Upper lobe of left lung (tissue), 6 donors: ENCODE measurements at regions not wholly inside any gene's neighbourhood (a gene's known extent, or its start where the extent isn't known, plus 50 kb on each side); places are given as distances from the start of the nearest gene placed in this dataset.

Source experiments
- ATAC-seq, 2 donors: fragments of 200-7000 bp; cut with Tn5 transposase; one replicate each; pipeline ENCODE4 v1.9.1; 2022; ENCODE audit warnings: mild to moderate bottlenecking in 2 of 2, moderate library complexity in 2 of 2; ENCODE audit not compliant: low FRiP score in 2 of 2
- DNase-seq, 2 donors: peaks; one replicate each; pipeline ENCODE4 v3.0.0-alpha.2; 2019 to 2020
- H3K27ac ChIP-seq, 4 donors: fragments of 200-600 bp; sonication (generic); one replicate each; pipeline ENCODE4 v1.5.1; 2016 to 2019
- H3K27me3 ChIP-seq, 4 donors: fragments of 200-600 bp; sonication (generic); one replicate each; pipeline ENCODE4 v1.5.1; 2017 to 2019
- H3K36me3 ChIP-seq, 4 donors: fragments of 200-600 bp; sonication (generic); one replicate each; pipeline ENCODE4 v1.5.1; 2016 to 2019
- H3K4me1 ChIP-seq, 4 donors: fragments of 200-600 bp; sonication (generic); one replicate each; pipeline ENCODE4 v1.5.1; 2018 to 2019
- H3K4me3 ChIP-seq, 4 donors: fragments of 200-600 bp; sonication (generic); one replicate each; pipeline ENCODE4 v1.5.1; 2017 to 2019; ENCODE audit warnings: mild to moderate bottlenecking in 2 of 4, moderate library complexity in 1 of 4
- H3K9me3 ChIP-seq, 4 donors: fragments of 200-600 bp; sonication (generic); one replicate each; pipeline ENCODE4 v1.5.1; 2018 to 2019
- CTCF ChIP-seq, 6 experiments: fragments of 450-650 bp in 4 of 6; fragments of 200-600 bp in 2 of 6; sonication (generic) in 2 of 6; IDR thresholded peaks; one replicate each; pipeline ENCODE4 v1.5.1; 2016 to 2019; ENCODE audit warnings: antibody characterized with exemption in 6 of 6
- EP300 ChIP-seq, 4 donors: sonication (generic); formaldehyde crosslinking; IDR thresholded peaks; one replicate each; pipeline ENCODE4 v1.5.1; 2017; ENCODE audit warnings: antibody characterized with exemption in 4 of 4, control low read depth in 2 of 4
- POLR2A ChIP-seq, 4 donors: fragments of 450-650 bp; IDR thresholded peaks; one replicate each; pipeline ENCODE4 v1.5.1; 2016 to 2017; ENCODE audit warnings: antibody characterized with exemption in 4 of 4, mild to moderate bottlenecking in 2 of 4
- POLR2AphosphoS5 ChIP-seq, 2 donors: sonication (generic); formaldehyde crosslinking; IDR thresholded peaks; one replicate each; pipeline ENCODE4 v1.5.1; 2017; ENCODE audit warnings: antibody characterized with exemption in 2 of 2
- WGBS, 2 donors: methylation state at CpG; one replicate each; pipeline ENCODE4 v1.1.5; 2017 to 2018; 5-methylcytosine and 5-hydroxymethylcytosine counted together
- donor health status: DM: no; HTN: no; CAD: no; lungs with moderate emphysema.
- donor health status: DM: no; HTN: yes; CAD: no; lungs with severe emphysema.

- DNase-seq = no peak
- WGBS, 2 donors = 79 to 88% methylated on average over 1 of the region's 1 CpG
- ATAC-seq = no peak
- no peak overlapping the region for H3K27ac ChIP-seq
- no peak overlapping the region for H3K4me3 ChIP-seq
- no peaks in the 10 kb centered on the region for H3K36me3 ChIP-seq
- no peaks in the 10 kb centered on the region for H3K27me3 ChIP-seq
- no peaks in the 10 kb centered on the region for H3K9me3 ChIP-seq
- no peaks in the 10 kb centered on the region for H3K4me1 ChIP-seq
- TF ChIP-seq CTCF (IDR thresholded peaks at IDR 0.05) = no peak
- no peak for TF ChIP-seq EP300 (IDR thresholded peaks at IDR 0.05)
Measured at GRCh38 chr3:117537949-117538348, 828.4 kb downstream of the TUSC7 start.

- no peaks in the 10 kb centered on the region for H3K36me3 ChIP-seq
- H3K27me3 ChIP-seq = no peaks in the 10 kb centered on the region
- no peaks in the 10 kb centered on the region for H3K4me1 ChIP-seq
- no peak for TF ChIP-seq EP300 (IDR thresholded peaks at IDR 0.05)
- TF ChIP-seq CTCF (IDR thresholded peaks at IDR 0.05) = no peak
- no peak for TF ChIP-seq POLR2A (IDR thresholded peaks at IDR 0.05)
- no peak for TF ChIP-seq POLR2AphosphoS5 (IDR thresholded peaks at IDR 0.05)
- 69 to 81% methylated on average over 1 of the region's 1 CpG for WGBS, 2 donors
- H3K9me3 ChIP-seq = no peaks in the 10 kb centered on the region
- no peak for ATAC-seq
- H3K4me3 ChIP-seq = no peak overlapping the region
- no peak for DNase-seq
- no peak overlapping the region for H3K27ac ChIP-seq
Measured at GRCh38 chr3:117539729-117540128, 830.1 kb downstream of the TUSC7 start.

GRCh38 chr3:117540597-117540996 lies 831.0 kb downstream of the TUSC7 start:
- no peaks in the 10 kb centered on the region for H3K36me3 ChIP-seq
- H3K27ac ChIP-seq = no peak overlapping the region
- no peaks in the 10 kb centered on the region for H3K27me3 ChIP-seq
- H3K4me3 ChIP-seq = no peak overlapping the region
- ATAC-seq (no peak), DNase-seq (no peak)
- 90 to 97% methylated on average over 1 of the region's 1 CpG for WGBS, 2 donors
- TF ChIP-seq CTCF (IDR thresholded peaks at IDR 0.05) (no peak), EP300 (IDR thresholded peaks at IDR 0.05) (no peak), POLR2AphosphoS5 (IDR thresholded peaks at IDR 0.05) (no peak), POLR2A (IDR thresholded peaks at IDR 0.05) (no peak)
- H3K4me1 ChIP-seq = no peaks in the 10 kb centered on the region
- H3K9me3 ChIP-seq = no peaks in the 10 kb centered on the region

- Histone ChIP-seq H3K9me3 (no peaks in the 10 kb centered on the region), H3K27me3 (no peaks in the 10 kb centered on the region), H3K27ac (no peak overlapping the region), H3K36me3 (no peaks in the 10 kb centered on the region), H3K4me3 (no peak overlapping the region), H3K4me1 (no peaks in the 10 kb centered on the region)
- ATAC-seq = no peak
- 79 to 80% methylated on average over 3 of the region's 3 CpGs for WGBS, 2 donors
- DNase-seq = no peak
- TF ChIP-seq POLR2A (IDR thresholded peaks at IDR 0.05) = no peak
- TF ChIP-seq EP300 (IDR thresholded peaks at IDR 0.05) = no peak
- TF ChIP-seq CTCF (IDR thresholded peaks at IDR 0.05) = no peak
- TF ChIP-seq POLR2AphosphoS5 (IDR thresholded peaks at IDR 0.05) = no peak
Measured at GRCh38 chr3:117541721-117542120, 832.1 kb downstream of the TUSC7 start.

- Histone ChIP-seq H3K27ac (no peak overlapping the region), H3K9me3 (no peaks in the 10 kb centered on the region), H3K4me1 (no peaks in the 10 kb centered on the region), H3K27me3 (no peaks in the 10 kb centered on the region), H3K36me3 (no peaks in the 10 kb centered on the region), H3K4me3 (no peak overlapping the region)
- no peak for DNase-seq
- ATAC-seq = no peak
- WGBS, 2 donors = 86 to 88% methylated on average over 1 of the region's 1 CpG
- TF ChIP-seq POLR2AphosphoS5 (IDR thresholded peaks at IDR 0.05) (no peak), POLR2A (IDR thresholded peaks at IDR 0.05) (no peak), EP300 (IDR thresholded peaks at IDR 0.05) (no peak), CTCF (IDR thresholded peaks at IDR 0.05) (no peak)
Measured at GRCh38 chr3:117543521-117543920, 833.9 kb downstream of the TUSC7 start.
